ENCODE measurements at regions not wholly inside any gene's neighbourhood (a gene's known extent, or its start where the extent isn't known, plus 50 kb on each side); places are given as distances from the start of the nearest gene placed in this dataset.

- no peaks in the 10 kb centered on the region for H3K9me3 ChIP-seq (replicated peaks; ENCODE audit: control insufficient read depth, insufficient read depth, low read depth, low read length)
- DNase-seq (ENCODE audit: extremely low read depth in 1 of 4, low spot score in 3 of 4) (no peak), ATAC-seq (no peak), FAIRE-seq (no peak)
- H3K27ac ChIP-seq (ENCODE audit: extremely low read depth, low read depth, low read length), result no peak overlapping the region
- 0% methylated on average over 3 of the region's 3 CpGs for WGBS (ENCODE audit: insufficient coverage, low coverage, missing lambda C conversion rate)
- H3K4me2 ChIP-seq (ENCODE audit: insufficient read depth, low read length), result no peak overlapping the region
- no TSS peak for BruUV-seq (replicated peaks)
- no peak overlapping the region for H3K9ac ChIP-seq (ENCODE audit: insufficient read depth in 1 of 2, low read depth in 2 of 2, low read length in 2 of 2)
- H4K20me1 ChIP-seq (replicated peaks; ENCODE audit: control insufficient read depth, insufficient read depth, low read length), result no peaks in the 10 kb centered on the region
- no peaks in the 10 kb centered on the region for H3K27me3 ChIP-seq (ENCODE audit: control insufficient read depth in 2 of 2, insufficient read depth in 2 of 2, low read length in 2 of 2)
- POLR2A ChIA-PET, result interaction anchor here (0.7 kb wide), 1 partner anchor 20 kb away, joined by 3 read pairs; no protein-coding TSS in a partner anchor
- no peaks in the 10 kb centered on the region for H3K79me2 ChIP-seq (ENCODE audit: control insufficient read depth, insufficient read depth, low read length)
- intact Hi-C loops (cut with micrococcal nuclease), result no loop called here
- no peaks in the 10 kb centered on the region for H3K36me3 ChIP-seq (ENCODE audit: control insufficient read depth, insufficient read depth, low read length)
- H3K9me1 ChIP-seq (ENCODE audit: control insufficient read depth, insufficient read depth, low read length), result no peaks in the 10 kb centered on the region
- H2AFZ ChIP-seq (ENCODE audit: low read depth, low read length), result no peak overlapping the region
- CTCF ChIA-PET (ENCODE audit: low intra/inter-chr PET ratio), result no interaction called here
- no peak overlapping the region for H3K4me3 ChIP-seq
- no peaks in the 10 kb centered on the region for H3K4me1 ChIP-seq (replicated peaks in 1 of 2; ENCODE audit: control insufficient read depth in 2 of 2, insufficient read depth in 2 of 2, low read length in 2 of 2)
- in situ Hi-C loops (cut with MboI), result no loop called here
- no peak for TF ChIP-seq ATF2 (CRISPR knock-in tag; IDR thresholded peaks at IDR 0.05)
- TF ChIP-seq TCFL5 (CRISPR knock-in tag; conservative IDR thresholded peaks at IDR 0.05), result no peak
- TF ChIP-seq SIN3B (IDR thresholded peaks at IDR 0.05; ENCODE audit: low read depth), result no peak
- TF ChIP-seq KLF13 (tag; IDR thresholded peaks at IDR 0.05; ENCODE audit: borderline replicate concordance, low read depth), result no peak
- TF ChIP-seq, protein P1, sequence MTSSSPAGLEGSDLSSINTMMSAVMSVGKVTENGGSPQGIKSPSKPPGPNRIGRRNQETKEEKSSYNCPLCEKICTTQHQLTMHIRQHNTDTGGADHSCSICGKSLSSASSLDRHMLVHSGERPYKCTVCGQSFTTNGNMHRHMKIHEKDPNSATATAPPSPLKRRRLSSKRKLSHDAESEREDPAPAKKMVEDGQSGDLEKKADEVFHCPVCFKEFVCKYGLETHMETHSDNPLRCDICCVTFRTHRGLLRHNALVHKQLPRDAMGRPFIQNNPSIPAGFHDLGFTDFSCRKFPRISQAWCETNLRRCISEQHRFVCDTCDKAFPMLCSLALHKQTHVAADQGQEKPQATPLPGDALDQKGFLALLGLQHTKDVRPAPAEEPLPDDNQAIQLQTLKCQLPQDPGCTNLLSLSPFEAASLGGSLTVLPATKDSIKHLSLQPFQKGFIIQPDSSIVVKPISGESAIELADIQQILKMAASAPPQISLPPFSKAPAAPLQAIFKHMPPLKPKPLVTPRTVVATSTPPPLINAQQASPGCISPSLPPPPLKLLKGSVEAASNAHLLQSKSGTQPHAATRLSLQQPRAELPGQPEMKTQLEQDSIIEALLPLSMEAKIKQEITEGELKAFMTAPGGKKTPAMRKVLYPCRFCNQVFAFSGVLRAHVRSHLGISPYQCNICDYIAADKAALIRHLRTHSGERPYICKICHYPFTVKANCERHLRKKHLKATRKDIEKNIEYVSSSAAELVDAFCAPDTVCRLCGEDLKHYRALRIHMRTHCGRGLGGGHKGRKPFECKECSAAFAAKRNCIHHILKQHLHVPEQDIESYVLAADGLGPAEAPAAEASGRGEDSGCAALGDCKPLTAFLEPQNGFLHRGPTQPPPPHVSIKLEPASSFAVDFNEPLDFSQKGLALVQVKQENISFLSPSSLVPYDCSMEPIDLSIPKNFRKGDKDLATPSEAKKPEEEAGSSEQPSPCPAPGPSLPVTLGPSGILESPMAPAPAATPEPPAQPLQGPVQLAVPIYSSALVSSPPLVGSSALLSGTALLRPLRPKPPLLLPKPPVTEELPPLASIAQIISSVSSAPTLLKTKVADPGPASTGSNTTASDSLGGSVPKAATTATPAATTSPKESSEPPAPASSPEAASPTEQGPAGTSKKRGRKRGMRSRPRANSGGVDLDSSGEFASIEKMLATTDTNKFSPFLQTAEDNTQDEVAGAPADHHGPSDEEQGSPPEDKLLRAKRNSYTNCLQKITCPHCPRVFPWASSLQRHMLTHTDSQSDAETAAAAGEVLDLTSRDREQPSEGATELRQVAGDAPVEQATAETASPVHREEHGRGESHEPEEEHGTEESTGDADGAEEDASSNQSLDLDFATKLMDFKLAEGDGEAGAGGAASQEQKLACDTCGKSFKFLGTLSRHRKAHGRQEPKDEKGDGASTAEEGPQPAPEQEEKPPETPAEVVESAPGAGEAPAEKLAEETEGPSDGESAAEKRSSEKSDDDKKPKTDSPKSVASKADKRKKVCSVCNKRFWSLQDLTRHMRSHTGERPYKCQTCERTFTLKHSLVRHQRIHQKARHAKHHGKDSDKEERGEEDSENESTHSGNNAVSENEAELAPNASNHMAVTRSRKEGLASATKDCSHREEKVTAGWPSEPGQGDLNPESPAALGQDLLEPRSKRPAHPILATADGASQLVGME (CRISPR knock-in tag; IDR thresholded peaks at IDR 0.05), result no peak
- no peak for TF ChIP-seq STAG1 (CRISPR knock-in tag; IDR thresholded peaks at IDR 0.05; ENCODE audit: borderline replicate concordance)
- TF ChIP-seq NR4A1 (CRISPR knock-in tag; IDR thresholded peaks at IDR 0.05), result no peak
- no peak for TF ChIP-seq NR4A1 (tag; IDR thresholded peaks at IDR 0.05)
- no peak for TF ChIP-seq TBL1XR1 (IDR thresholded peaks at IDR 0.05; ENCODE audit: low read length in 2 of 2)
Measured at GRCh38 chr20:40895182-40895581, 133.4 kb upstream of the TOP1 start.

Data from K562 (cell line).